ENCODE measurements at regions not wholly inside any gene's neighbourhood (a gene's known extent, or its start where the extent isn't known, plus 50 kb on each side); places are given as distances from the start of the nearest gene placed in this dataset.

DNA sequence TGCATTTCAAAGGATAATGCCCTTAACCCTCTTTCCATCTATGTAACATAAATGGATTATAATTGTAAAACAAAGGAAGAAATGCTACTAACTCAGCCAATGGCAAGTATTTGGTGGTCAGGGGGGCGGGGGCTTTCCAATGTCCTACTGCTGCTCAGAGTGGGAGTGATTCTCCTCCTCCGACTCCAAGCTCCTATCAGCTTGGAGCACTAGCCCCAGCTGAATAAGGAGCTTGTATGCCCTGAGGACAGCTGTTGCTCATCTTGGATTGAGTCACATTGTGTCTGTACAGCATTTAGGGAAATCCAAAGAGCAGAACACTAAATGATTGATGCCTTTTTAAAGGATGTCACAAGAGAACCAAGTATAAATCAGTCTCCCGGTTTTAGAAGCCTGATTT is 105.6 kb upstream of the ZNF521 start:
- ChIA-PET CTCF (interaction anchor here (1.0 to 2.2 kb wide), 2 partner anchors 9 to 52 kb away, joined by 3 to 6 read pairs; no protein-coding TSS in a partner anchor), POLR2A (no interaction called here)
- DNase-seq (ENCODE audit: extremely low spot score) = no peak
- no peak for TF ChIP-seq CTCF (IDR thresholded peaks at IDR 0.05; ENCODE audit: control extremely low read depth, extremely low read depth, low read depth, missing control alignments)

DNA sequence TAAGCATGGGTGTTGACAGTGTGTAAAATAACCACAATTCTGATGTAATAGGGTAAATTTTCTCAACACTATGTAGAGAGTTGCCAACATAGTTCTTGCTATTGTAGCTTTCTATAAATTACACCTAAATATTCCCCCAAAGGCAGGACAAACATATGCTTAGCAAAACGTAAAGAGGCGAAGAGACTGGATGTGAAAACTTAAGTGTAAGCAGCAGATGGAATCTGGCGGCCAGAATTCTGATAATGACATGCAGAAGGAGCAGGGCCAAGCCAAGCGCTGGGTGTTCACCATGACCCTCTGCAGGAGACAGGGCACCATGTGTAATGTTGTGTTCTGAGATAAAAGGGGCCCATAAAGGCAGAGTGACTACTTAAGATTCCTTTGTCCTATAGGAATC is 105.2 kb upstream of the ZNF521 start:
- ChIA-PET CTCF (interaction anchor here (2.2 kb wide), 1 partner anchor 9 kb away, joined by 6 read pairs; no protein-coding TSS in a partner anchor), POLR2A (no interaction called here)

DNA sequence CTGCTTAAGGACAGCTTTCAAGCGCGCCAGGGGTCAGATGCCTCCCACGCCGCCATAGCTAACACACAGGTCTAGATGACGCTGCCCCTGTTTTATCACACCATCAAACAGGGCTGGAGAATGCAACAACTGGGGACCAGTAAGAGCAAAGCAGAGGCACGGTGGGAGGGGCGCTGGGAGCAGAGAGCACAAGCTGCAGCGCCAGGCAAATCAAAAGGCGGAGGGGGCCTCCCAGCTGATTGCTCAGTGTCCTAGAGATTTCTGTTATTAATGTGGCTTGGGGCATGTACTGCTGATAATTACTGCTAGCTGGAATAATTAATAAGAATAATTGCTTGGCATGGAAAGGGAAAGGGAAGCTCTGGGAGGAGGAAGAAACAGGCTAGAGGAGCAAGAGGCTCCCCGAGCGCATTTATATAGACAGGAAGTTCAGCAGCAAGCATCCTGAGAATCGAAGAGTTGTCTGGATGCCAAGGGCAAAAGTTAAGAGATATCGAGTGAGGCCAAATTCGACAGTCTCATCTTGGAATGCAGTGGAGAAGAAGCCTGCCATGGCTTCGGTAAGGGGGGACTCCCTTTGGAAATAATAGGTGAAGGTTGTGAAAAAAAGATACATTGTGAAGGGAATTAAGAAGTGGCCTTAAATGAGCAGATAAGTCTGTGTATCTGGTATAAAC is 104.5 kb upstream of the ZNF521 start:
- ChIA-PET POLR2A (no interaction called here), CTCF (interaction anchor here (2.2 kb wide), 1 partner anchor 10 kb away, joined by 6 read pairs; no protein-coding TSS in a partner anchor)
- no peak for TF ChIP-seq CTCF (IDR thresholded peaks at IDR 0.05; ENCODE audit: control extremely low read depth, extremely low read depth, low read depth, missing control alignments)
- no peak for DNase-seq (ENCODE audit: extremely low spot score)

More for the DNA sequence above, 105.2 kb upstream of the ZNF521 start:
- no peak for TF ChIP-seq CTCF (IDR thresholded peaks at IDR 0.05; ENCODE audit: control extremely low read depth, extremely low read depth, low read depth, missing control alignments)
- DNase-seq (ENCODE audit: extremely low spot score) = no peak

- CTCF ChIA-PET = no interaction called here
- no peak for DNase-seq (ENCODE audit: extremely low spot score)
- TF ChIP-seq CTCF (IDR thresholded peaks at IDR 0.05; ENCODE audit: control extremely low read depth, extremely low read depth, low read depth, missing control alignments) = no peak
- POLR2A ChIA-PET = no interaction called here
These were observed 103.7 kb upstream of the ZNF521 start for GRCh38 chr18:25455646-25456045.

- ChIA-PET CTCF (no interaction called here), POLR2A (no interaction called here)
- TF ChIP-seq CTCF (IDR thresholded peaks at IDR 0.05; ENCODE audit: control extremely low read depth, extremely low read depth, low read depth, missing control alignments) = no peak
- no peak for DNase-seq (ENCODE audit: extremely low spot score)
These were observed 103.2 kb upstream of the ZNF521 start for GRCh38 chr18:25455159-25455558.

GRCh38 chr18:25454730-25455129 is 102.8 kb upstream of the ZNF521 start:
- no peak for TF ChIP-seq CTCF (IDR thresholded peaks at IDR 0.05; ENCODE audit: control extremely low read depth, extremely low read depth, low read depth, missing control alignments)
- CTCF ChIA-PET = no interaction called here
- no peak for DNase-seq (ENCODE audit: extremely low spot score)
- POLR2A ChIA-PET = no interaction called here

Data from GM10248 (cell line).